ENCODE measurements at regions not wholly inside any gene's neighbourhood (a gene's known extent, or its start where the extent isn't known, plus 50 kb on each side); places are given as distances from the start of the nearest gene placed in this dataset.

- no peak for DNase-seq (ENCODE audit: low read depth in 1 of 2, low spot score in 1 of 2)
- TF ChIP-seq CTCF (IDR thresholded peaks at IDR 0.05; ENCODE audit: insufficient read depth, low read length) (no peak), GABPA (IDR thresholded peaks at IDR 0.05; ENCODE audit: low read depth) (no peak), POLR2AphosphoS5 (IDR thresholded peaks at IDR 0.05; ENCODE audit: low read depth) (no peak), REST (IDR thresholded peaks at IDR 0.05; ENCODE audit: insufficient replicate concordance, low read depth) (no peak), SPI1 (IDR thresholded peaks at IDR 0.05; ENCODE audit: borderline replicate concordance, low read depth) (no peak)
- H3K27me3 ChIP-seq (ENCODE audit: insufficient read depth, poor library complexity, severe bottlenecking), result no peaks in the 10 kb centered on the region
- H3K4me3 ChIP-seq (replicated peaks; ENCODE audit: insufficient read depth, low read length), result no peak overlapping the region
- H3K27ac ChIP-seq (replicated peaks), result no peak overlapping the region
These were observed 351.2 kb upstream of the NR2F2 start for GRCh38 chr15:95979286-95979685.

- no peak overlapping the region for H3K27ac ChIP-seq (replicated peaks)
- H3K4me3 ChIP-seq (replicated peaks; ENCODE audit: insufficient read depth, low read length), result no peak overlapping the region
- DNase-seq (ENCODE audit: low read depth in 1 of 2, low spot score in 1 of 2), result no peak
- TF ChIP-seq POLR2AphosphoS5 (IDR thresholded peaks at IDR 0.05; ENCODE audit: low read depth), result no peak
- TF ChIP-seq REST (IDR thresholded peaks at IDR 0.05; ENCODE audit: insufficient replicate concordance, low read depth), result no peak
- no peak for TF ChIP-seq GABPA (IDR thresholded peaks at IDR 0.05; ENCODE audit: low read depth)
- no peak for TF ChIP-seq CTCF (IDR thresholded peaks at IDR 0.05; ENCODE audit: insufficient read depth, low read length)
- no peak for TF ChIP-seq SPI1 (IDR thresholded peaks at IDR 0.05; ENCODE audit: borderline replicate concordance, low read depth)
- H3K27me3 ChIP-seq (ENCODE audit: insufficient read depth, poor library complexity, severe bottlenecking), result no peaks in the 10 kb centered on the region
These were observed 349.3 kb upstream of the NR2F2 start for GRCh38 chr15:95981209-95981608.

GRCh38 chr15:95987299-95987698, 343.2 kb upstream of the NR2F2 start:
- Histone ChIP-seq H3K4me3 (replicated peaks; ENCODE audit: insufficient read depth, low read length) (no peak overlapping the region), H3K27me3 (ENCODE audit: insufficient read depth, poor library complexity, severe bottlenecking) (no peaks in the 10 kb centered on the region), H3K27ac (replicated peaks) (peak overlapping the region; percentile 58)
- TF ChIP-seq POLR2AphosphoS5 (IDR thresholded peaks at IDR 0.05; ENCODE audit: low read depth) (no peak), REST (IDR thresholded peaks at IDR 0.05; ENCODE audit: insufficient replicate concordance, low read depth) (no peak), GABPA (IDR thresholded peaks at IDR 0.05; ENCODE audit: low read depth) (no peak)
- no peak for DNase-seq (ENCODE audit: low read depth in 1 of 2, low spot score in 1 of 2)
